ENCODE measurements at regions not wholly inside any gene's neighbourhood (a gene's known extent, or its start where the extent isn't known, plus 50 kb on each side); places are given as distances from the start of the nearest gene placed in this dataset.

DNA sequence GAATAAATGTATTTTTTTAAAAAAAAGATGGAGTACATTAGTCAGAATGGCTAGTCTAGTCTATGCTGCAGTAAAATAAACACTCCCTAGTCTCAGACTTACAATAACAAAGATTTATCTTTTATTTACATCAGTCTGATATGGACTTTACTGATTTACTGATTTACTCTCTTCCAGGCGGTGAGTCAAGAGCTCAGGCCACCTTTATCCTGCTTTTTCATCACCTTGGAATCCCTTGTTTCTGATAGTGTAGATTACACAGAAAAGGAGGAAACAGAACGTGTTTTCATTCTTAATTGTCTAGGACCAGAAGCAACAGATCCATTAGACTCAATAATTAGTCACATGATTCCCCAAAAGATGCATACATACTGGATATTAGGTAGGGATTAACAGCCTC is 290.1 kb upstream of the TRPC7 start:
- no peak for TF ChIP-seq CTCF (IDR thresholded peaks at IDR 0.05; ENCODE audit: insufficient read depth, low read length, poor library complexity, severe bottlenecking)
- DNase-seq (ENCODE audit: low read depth): peak; percentile 19
- Histone ChIP-seq H3K27me3 (ENCODE audit: control insufficient read depth, insufficient read depth, low read length) (no peaks in the 10 kb centered on the region), H3K36me3 (ENCODE audit: control insufficient read depth, insufficient read depth, low read length) (no peaks in the 10 kb centered on the region), H3K4me3 (ENCODE audit: low read depth, low read length) (no peak overlapping the region)

DNA sequence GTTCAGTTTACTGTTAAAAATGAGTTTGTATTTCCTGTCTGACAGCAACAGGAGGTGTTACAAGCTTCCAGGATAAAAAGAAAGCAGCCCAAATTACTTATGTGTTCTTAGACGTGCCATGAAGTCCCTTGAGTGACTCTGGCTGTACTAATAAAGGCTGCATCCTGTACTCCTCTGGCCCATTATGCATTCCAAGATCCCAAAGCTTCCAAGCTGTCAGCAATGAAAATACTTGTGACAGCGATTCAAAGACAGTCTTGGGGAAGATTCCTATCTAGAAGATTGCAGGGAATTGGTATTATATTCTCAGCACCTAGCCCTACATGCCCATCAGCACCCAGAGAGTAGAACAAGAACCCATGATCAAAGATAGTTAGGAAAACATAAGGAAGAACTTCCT is 281.6 kb upstream of the TRPC7 start:
- H3K36me3 ChIP-seq (ENCODE audit: control insufficient read depth, insufficient read depth, low read length): no peaks in the 10 kb centered on the region
- TF ChIP-seq CTCF (IDR thresholded peaks at IDR 0.05; ENCODE audit: insufficient read depth, low read length, poor library complexity, severe bottlenecking): no peak
- no peaks in the 10 kb centered on the region for H3K27me3 ChIP-seq (ENCODE audit: control insufficient read depth, insufficient read depth, low read length)
- no peak overlapping the region for H3K4me3 ChIP-seq (ENCODE audit: low read depth, low read length)
- no peak for DNase-seq (ENCODE audit: low read depth)

GRCh38 chr5:136642976-136643375 is 277.6 kb upstream of the TRPC7 start:
- Histone ChIP-seq H3K4me3 (ENCODE audit: low read depth, low read length) (no peak overlapping the region), H3K36me3 (ENCODE audit: control insufficient read depth, insufficient read depth, low read length) (no peaks in the 10 kb centered on the region), H3K27me3 (ENCODE audit: control insufficient read depth, insufficient read depth, low read length) (no peaks in the 10 kb centered on the region)
- no peak for DNase-seq (ENCODE audit: low read depth)
- TF ChIP-seq CTCF (IDR thresholded peaks at IDR 0.05; ENCODE audit: insufficient read depth, low read length, poor library complexity, severe bottlenecking): no peak

GRCh38 chr5:136639616-136640015 is 274.3 kb upstream of the TRPC7 start:
- no peak for DNase-seq (ENCODE audit: low read depth)
- no peaks in the 10 kb centered on the region for H3K27me3 ChIP-seq (ENCODE audit: control insufficient read depth, insufficient read depth, low read length)
- no peak for TF ChIP-seq CTCF (IDR thresholded peaks at IDR 0.05; ENCODE audit: insufficient read depth, low read length, poor library complexity, severe bottlenecking)
- H3K4me3 ChIP-seq (ENCODE audit: low read depth, low read length): no peak overlapping the region
- no peaks in the 10 kb centered on the region for H3K36me3 ChIP-seq (ENCODE audit: control insufficient read depth, insufficient read depth, low read length)

GRCh38 chr5:136638084-136638483 is 272.7 kb upstream of the TRPC7 start:
- no peak for TF ChIP-seq CTCF (IDR thresholded peaks at IDR 0.05; ENCODE audit: insufficient read depth, low read length, poor library complexity, severe bottlenecking)
- Histone ChIP-seq H3K4me3 (ENCODE audit: low read depth, low read length) (no peak overlapping the region), H3K27me3 (ENCODE audit: control insufficient read depth, insufficient read depth, low read length) (no peaks in the 10 kb centered on the region), H3K36me3 (ENCODE audit: control insufficient read depth, insufficient read depth, low read length) (no peaks in the 10 kb centered on the region)
- no peak for DNase-seq (ENCODE audit: low read depth)

DNA sequence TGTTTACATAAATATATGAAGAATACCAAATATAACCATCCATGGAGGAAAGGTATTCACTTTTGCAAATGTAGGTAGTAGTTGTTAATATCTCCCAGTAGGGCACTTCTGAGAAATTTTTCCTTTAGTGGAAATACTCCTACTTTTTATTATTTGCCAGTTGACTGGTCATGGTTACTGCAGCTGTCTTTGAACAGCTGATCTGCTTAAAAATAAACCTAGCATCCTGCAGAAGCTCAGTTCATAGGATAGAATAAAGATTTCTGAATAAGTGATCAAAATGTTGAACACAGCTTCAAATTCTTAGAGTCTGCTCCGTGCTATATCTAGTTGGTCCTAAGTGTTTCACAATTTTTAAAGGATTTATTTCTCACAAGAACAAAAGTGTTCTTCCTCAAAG is 270.7 kb upstream of the TRPC7 start:
- Histone ChIP-seq H3K27me3 (ENCODE audit: control insufficient read depth, insufficient read depth, low read length) (no peaks in the 10 kb centered on the region), H3K36me3 (ENCODE audit: control insufficient read depth, insufficient read depth, low read length) (no peaks in the 10 kb centered on the region), H3K4me3 (ENCODE audit: low read depth, low read length) (no peak overlapping the region)
- no peak for TF ChIP-seq CTCF (IDR thresholded peaks at IDR 0.05; ENCODE audit: insufficient read depth, low read length, poor library complexity, severe bottlenecking)
- DNase-seq (ENCODE audit: low read depth): no peak
